NCI-H446 (cell line): ENCODE measurements at regions not wholly inside any gene's neighbourhood (a gene's known extent, or its start where the extent isn't known, plus 50 kb on each side); places are given as distances from the start of the nearest gene placed in this dataset.
"Not testable (repeated sequence)": the region's sequence is repeated elsewhere in the genome, so short reads cannot be mapped to it uniquely, and the experiment has no call there.

ENCODE experiments used
- DNase-seq, 2 experiments: peaks; one replicate each; lab custom pipeline; 2025; lab: John Stamatoyannopoulos, UW

- DNase-seq: no peak
Measured at GRCh38 chr2:210376694-210377093, 61.7 kb upstream of the MYL1 start.

GRCh38 chr2:210370562-210370961 is 55.6 kb upstream of the MYL1 start:
- DNase-seq: no peak

GRCh38 chr2:210366675-210367080 is 51.7 kb upstream of the MYL1 start:
- DNase-seq: peak in 1 of 2 experiments; percentile 9

DNA sequence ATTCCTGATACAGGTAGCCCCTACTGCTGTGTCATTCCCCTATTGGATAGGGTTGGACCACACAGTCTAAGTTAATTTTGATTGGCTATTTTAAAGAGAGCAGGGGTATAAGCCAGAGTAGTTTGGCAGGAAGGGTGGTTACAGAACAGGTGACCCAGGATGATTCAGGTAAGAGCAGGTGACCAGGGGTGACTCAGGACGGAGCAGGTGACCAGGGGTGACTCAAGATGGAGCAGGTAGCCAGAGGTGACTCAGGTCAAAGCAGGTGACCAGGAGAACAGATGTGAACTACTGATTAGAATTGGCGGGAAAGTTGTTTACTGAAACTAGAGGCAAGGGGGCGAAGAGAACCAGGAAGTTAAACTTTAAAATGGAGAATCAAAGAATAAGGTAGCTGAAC is 50.5 kb upstream of the MYL1 start:
- DNase-seq: not testable (repeated sequence)
